ENCODE measurements at regions not wholly inside any gene's neighbourhood (a gene's known extent, or its start where the extent isn't known, plus 50 kb on each side); places are given as distances from the start of the nearest gene placed in this dataset.

DNA sequence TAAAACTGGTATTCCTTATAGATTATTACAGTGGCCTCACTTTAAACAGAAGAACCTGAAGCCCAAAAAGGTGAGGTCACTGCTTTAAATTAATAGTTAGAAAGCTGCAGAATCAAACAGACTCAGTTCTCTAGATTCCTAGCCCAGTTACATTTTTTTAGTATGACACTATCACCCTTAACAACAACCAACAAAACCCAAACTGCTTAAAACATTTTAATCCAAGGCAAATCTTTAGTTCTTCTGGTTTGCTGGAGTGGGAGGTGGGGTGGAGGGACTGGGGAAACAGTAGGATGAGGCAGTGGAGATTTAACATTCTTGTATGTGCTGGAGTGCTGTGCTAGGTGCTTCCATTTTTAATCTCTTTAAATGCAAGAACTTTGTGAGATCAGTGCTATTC lies 631.6 kb upstream of the KCNMB2 start:
- TF ChIP-seq, protein P1, sequence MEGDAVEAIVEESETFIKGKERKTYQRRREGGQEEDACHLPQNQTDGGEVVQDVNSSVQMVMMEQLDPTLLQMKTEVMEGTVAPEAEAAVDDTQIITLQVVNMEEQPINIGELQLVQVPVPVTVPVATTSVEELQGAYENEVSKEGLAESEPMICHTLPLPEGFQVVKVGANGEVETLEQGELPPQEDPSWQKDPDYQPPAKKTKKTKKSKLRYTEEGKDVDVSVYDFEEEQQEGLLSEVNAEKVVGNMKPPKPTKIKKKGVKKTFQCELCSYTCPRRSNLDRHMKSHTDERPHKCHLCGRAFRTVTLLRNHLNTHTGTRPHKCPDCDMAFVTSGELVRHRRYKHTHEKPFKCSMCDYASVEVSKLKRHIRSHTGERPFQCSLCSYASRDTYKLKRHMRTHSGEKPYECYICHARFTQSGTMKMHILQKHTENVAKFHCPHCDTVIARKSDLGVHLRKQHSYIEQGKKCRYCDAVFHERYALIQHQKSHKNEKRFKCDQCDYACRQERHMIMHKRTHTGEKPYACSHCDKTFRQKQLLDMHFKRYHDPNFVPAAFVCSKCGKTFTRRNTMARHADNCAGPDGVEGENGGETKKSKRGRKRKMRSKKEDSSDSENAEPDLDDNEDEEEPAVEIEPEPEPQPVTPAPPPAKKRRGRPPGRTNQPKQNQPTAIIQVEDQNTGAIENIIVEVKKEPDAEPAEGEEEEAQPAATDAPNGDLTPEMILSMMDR (IDR thresholded peaks at IDR 0.05): no peak
- no peak for TF ChIP-seq POLR2A (IDR thresholded peaks at IDR 0.05)
